MM.1S (cell line): ENCODE measurements at regions not wholly inside any gene's neighbourhood (a gene's known extent, or its start where the extent isn't known, plus 50 kb on each side); places are given as distances from the start of the nearest gene placed in this dataset.
"Not testable (repeated sequence)": the region's sequence is repeated elsewhere in the genome, so short reads cannot be mapped to it uniquely, and the experiment has no call there.

Experiments
- CTCF ChIP-seq: fragments of 300-600 bp; sonication (generic); IDR thresholded peaks from 2 replicates; pipeline ENCODE4 v1.5.1; 2016; ENCODE audit warnings: antibody characterized with exemption, low read length, mixed read lengths
- EZH2 ChIP-seq: fragments of 300-600 bp; sonication (generic); optimal IDR thresholded peaks from 2 replicates; pipeline ENCODE3; 2017; ENCODE audit warnings: low read depth, mild to moderate bottlenecking, antibody characterized with exemption, low read length, mixed read lengths

GRCh38 chr1:184336-184686, 267.2 kb downstream of the OR4F29 start:
- not testable (repeated sequence) for TF ChIP-seq CTCF, EZH2
